ENCODE measurements at regions not wholly inside any gene's neighbourhood (a gene's known extent, or its start where the extent isn't known, plus 50 kb on each side); places are given as distances from the start of the nearest gene placed in this dataset.
"Not testable (repeated sequence)": the region's sequence is repeated elsewhere in the genome, so short reads cannot be mapped to it uniquely, and the experiment has no call there.

GRCh38 chr2:126106006-126106405 is 550.0 kb upstream of the GYPC start:
- H3K4me3 Mint-ChIP-seq, result no peak overlapping the region
- H3K4me1 Mint-ChIP-seq, result peaks cover 0 to 1% (median 0%) of the 10 kb centered on the region in 3 donors
- H3K9me3 Mint-ChIP-seq, result peaks cover 0 to 4% (median 3%) of the 10 kb centered on the region in 3 donors

GRCh38 chr2:126107883-126108282 is 548.1 kb upstream of the GYPC start:
- Mint-ChIP-seq H3K27ac (no peak overlapping the region), H3K27me3 (no peaks in the 10 kb centered on the region), H3K4me3 (no peak overlapping the region), H3K9me3 (peaks cover 0 to 3% (median 2%) of the 10 kb centered on the region in 3 donors), H3K36me3 (no peaks in the 10 kb centered on the region), H3K4me1 (no peaks in the 10 kb centered on the region)

More at GRCh38 chr2:126106006-126106405, 550.0 kb upstream of the GYPC start:
- Mint-ChIP-seq H3K27ac (no peak overlapping the region), H3K27me3 (no peaks in the 10 kb centered on the region), H3K36me3 (no peaks in the 10 kb centered on the region)

- H3K9me3 Mint-ChIP-seq, result peaks cover 0 to 8% (median 0%) of the 10 kb centered on the region in 3 donors
- H3K36me3 Mint-ChIP-seq, result no peaks in the 10 kb centered on the region
- no peak overlapping the region for H3K27ac Mint-ChIP-seq
- no peak overlapping the region for H3K4me3 Mint-ChIP-seq
- H3K4me1 Mint-ChIP-seq, result no peaks in the 10 kb centered on the region
- no peaks in the 10 kb centered on the region for H3K27me3 Mint-ChIP-seq
Measured at GRCh38 chr2:126115975-126116374, 540.0 kb upstream of the GYPC start.

DNA sequence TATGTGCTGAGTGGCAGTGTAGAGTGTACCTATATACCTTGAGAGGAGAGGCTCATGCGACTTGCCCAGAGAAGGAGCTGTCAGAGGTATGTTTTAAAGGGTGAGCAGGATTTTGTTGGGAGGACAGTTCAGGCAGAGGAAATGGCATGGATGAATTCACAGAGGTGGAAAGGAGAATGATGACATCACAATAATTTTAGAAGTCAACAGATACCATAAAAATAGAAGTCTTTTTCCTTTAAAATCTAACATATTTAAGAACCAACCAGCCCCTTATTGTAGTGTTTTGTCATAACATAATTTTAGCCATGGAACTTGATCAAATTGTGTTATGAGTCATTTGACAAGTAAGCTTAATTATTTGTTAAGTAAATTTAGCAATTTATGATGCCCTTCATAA is 538.1 kb upstream of the GYPC start:
- Mint-ChIP-seq H3K27ac (no peak overlapping the region), H3K4me3 (no peak overlapping the region), H3K9me3 (peaks cover 0 to 8% (median 0%) of the 10 kb centered on the region in 3 donors), H3K36me3 (no peaks in the 10 kb centered on the region), H3K27me3 (no peaks in the 10 kb centered on the region), H3K4me1 (no peaks in the 10 kb centered on the region)

DNA sequence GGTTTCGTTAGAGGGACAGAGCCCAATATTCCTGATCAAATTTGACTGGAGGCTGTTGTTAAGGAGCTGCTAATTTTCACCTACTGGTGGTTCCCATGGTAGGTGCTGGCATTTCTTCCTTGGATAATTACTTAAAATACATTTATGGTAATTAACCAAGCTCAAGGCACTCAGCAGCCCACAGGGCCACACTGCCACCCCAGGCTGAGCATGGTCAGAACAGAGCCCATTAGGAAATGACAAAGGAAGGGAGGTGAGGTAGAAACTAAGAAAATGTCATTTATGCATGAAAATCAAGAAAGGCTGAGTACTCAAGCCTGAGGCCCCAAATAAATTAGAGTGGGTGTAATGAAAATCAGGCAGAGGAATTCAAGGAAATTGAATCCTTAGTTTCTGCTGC is 510.2 kb upstream of the GYPC start:
- Mint-ChIP-seq H3K4me3 (no peak overlapping the region), H3K9me3 (peaks cover 2 to 13% (median 9%) of the 10 kb centered on the region in 3 donors), H3K27me3 (no peaks in the 10 kb centered on the region), H3K27ac (no peak overlapping the region), H3K4me1 (no peaks in the 10 kb centered on the region), H3K36me3 (no peaks in the 10 kb centered on the region)

DNA sequence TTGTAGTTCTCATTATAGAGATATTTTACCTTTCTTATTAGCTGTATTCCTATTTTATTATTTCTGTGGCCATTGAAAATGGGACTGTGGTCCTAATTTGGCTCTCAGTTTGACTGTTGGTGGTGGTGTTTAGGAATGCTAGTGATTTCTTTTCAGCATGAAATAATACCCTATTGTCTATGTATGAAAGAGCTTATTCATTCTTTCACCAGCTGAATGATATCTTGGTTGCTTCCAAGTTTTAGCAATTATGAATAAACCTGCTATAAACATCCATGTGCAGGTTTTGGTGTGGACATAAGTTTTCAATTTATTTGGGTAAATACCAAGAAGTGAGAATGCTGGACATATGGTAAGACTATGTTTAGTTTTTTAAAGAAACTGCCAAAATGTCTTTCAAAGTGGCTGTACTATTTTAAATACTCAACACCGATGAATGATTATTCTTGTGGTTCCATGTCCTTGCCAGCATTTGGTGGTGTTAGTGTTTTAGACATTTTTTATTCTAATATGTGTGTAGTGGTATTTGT is 501.6 kb upstream of the GYPC start:
- H3K4me3 Mint-ChIP-seq, result no peak overlapping the region
- no peak overlapping the region for H3K27ac Mint-ChIP-seq
- H3K36me3 Mint-ChIP-seq, result no peaks in the 10 kb centered on the region
- no peaks in the 10 kb centered on the region for H3K4me1 Mint-ChIP-seq
- no peaks in the 10 kb centered on the region for H3K27me3 Mint-ChIP-seq
- H3K9me3 Mint-ChIP-seq, result peaks cover 4 to 9% (median 7%) of the 10 kb centered on the region in 3 donors

DNA sequence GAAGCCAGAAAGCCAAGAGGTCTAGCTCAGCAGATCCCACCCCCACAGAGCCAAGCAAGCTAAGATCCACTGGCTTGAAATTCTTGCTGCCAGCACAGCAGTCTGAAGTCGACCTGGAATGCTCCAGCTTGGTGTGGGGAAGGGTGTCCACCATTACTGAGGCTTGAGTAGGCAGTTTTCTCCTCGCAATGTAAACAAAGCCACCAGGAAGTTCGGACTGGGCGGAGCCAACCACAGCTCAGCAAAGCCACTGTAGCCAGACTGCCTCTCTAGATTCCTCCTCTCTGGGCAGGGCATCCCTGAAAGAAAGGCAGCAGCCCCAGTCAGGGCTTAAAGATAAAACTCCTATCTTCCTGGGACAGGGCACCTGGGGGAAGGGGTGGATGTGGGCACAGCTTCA is 495.0 kb upstream of the GYPC start:
- not testable (repeated sequence) for H3K4me3 Mint-ChIP-seq, H3K4me1 Mint-ChIP-seq, H3K27ac Mint-ChIP-seq, H3K27me3 Mint-ChIP-seq, H3K9me3 Mint-ChIP-seq, H3K36me3 Mint-ChIP-seq

GRCh38 chr2:126172631-126173184 is 483.2 kb upstream of the GYPC start:
- no peak overlapping the region for H3K4me3 Mint-ChIP-seq
- no peaks in the 10 kb centered on the region for H3K9me3 Mint-ChIP-seq
- no peaks in the 10 kb centered on the region for H3K36me3 Mint-ChIP-seq

GRCh38 chr2:126175222-126175621 is 480.7 kb upstream of the GYPC start:
- Mint-ChIP-seq H3K36me3 (no peaks in the 10 kb centered on the region), H3K9me3 (no peaks in the 10 kb centered on the region), H3K27me3 (no peaks in the 10 kb centered on the region), H3K4me3 (no peak overlapping the region), H3K27ac (no peak overlapping the region), H3K4me1 (no peaks in the 10 kb centered on the region)

More at GRCh38 chr2:126172631-126173184, 483.2 kb upstream of the GYPC start:
- H3K27ac Mint-ChIP-seq, result no peak overlapping the region
- H3K4me1 Mint-ChIP-seq, result no peaks in the 10 kb centered on the region
- no peaks in the 10 kb centered on the region for H3K27me3 Mint-ChIP-seq

- H3K36me3 Mint-ChIP-seq, result no peaks in the 10 kb centered on the region
- H3K27ac Mint-ChIP-seq, result no peak overlapping the region
- H3K4me1 Mint-ChIP-seq, result no peaks in the 10 kb centered on the region
- H3K9me3 Mint-ChIP-seq, result no peaks in the 10 kb centered on the region
- no peak overlapping the region for H3K4me3 Mint-ChIP-seq
- H3K27me3 Mint-ChIP-seq, result no peaks in the 10 kb centered on the region
Measured at GRCh38 chr2:126177479-126177878, 478.5 kb upstream of the GYPC start.

DNA sequence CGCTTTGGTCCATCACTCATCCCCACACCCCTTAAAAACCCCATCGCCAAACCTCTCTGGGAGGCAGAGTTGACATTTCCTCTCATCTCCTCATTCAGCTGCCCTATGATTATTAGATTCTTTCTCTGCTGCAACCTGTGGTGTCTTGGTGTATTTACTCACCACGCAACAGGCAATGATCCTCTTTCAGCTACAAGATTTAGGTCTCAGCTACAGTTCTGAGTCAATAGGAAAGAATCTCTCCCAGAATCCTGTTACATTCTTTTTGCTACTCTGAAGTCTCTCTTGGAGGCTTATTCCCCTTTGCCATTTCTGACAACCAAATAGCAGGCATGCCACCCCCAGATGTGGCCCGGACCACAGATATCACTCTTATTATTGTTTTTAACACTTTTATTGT is 468.3 kb upstream of the GYPC start:
- Mint-ChIP-seq H3K36me3 (no peaks in the 10 kb centered on the region), H3K27ac (no peak overlapping the region), H3K27me3 (no peaks in the 10 kb centered on the region), H3K4me1 (no peaks in the 10 kb centered on the region), H3K4me3 (no peak overlapping the region), H3K9me3 (peaks cover 0 to 4% (median 2%) of the 10 kb centered on the region in 3 donors)

GRCh38 chr2:126189527-126189926 is 466.4 kb upstream of the GYPC start:
- Mint-ChIP-seq H3K9me3 (peaks cover 0 to 4% (median 0%) of the 10 kb centered on the region in 3 donors), H3K36me3 (no peaks in the 10 kb centered on the region), H3K27ac (no peak overlapping the region), H3K4me1 (no peaks in the 10 kb centered on the region), H3K4me3 (no peak overlapping the region), H3K27me3 (no peaks in the 10 kb centered on the region)

- H3K36me3 Mint-ChIP-seq, result no peaks in the 10 kb centered on the region
- H3K27me3 Mint-ChIP-seq, result no peaks in the 10 kb centered on the region
- no peak overlapping the region for H3K4me3 Mint-ChIP-seq
Measured at GRCh38 chr2:126200538-126200937, 455.4 kb upstream of the GYPC start.

GRCh38 chr2:126208266-126208665 is 447.7 kb upstream of the GYPC start:
- Mint-ChIP-seq H3K4me3 (no peak overlapping the region), H3K27ac (no peak overlapping the region), H3K27me3 (no peaks in the 10 kb centered on the region), H3K9me3 (peaks cover 1 to 11% (median 3%) of the 10 kb centered on the region in 3 donors), H3K4me1 (no peaks in the 10 kb centered on the region), H3K36me3 (no peaks in the 10 kb centered on the region)

More at GRCh38 chr2:126200538-126200937, 455.4 kb upstream of the GYPC start:
- Mint-ChIP-seq H3K9me3 (peaks cover 2 to 4% (median 4%) of the 10 kb centered on the region in 3 donors), H3K4me1 (no peaks in the 10 kb centered on the region), H3K27ac (no peak overlapping the region)

- H3K4me1 Mint-ChIP-seq, result no peaks in the 10 kb centered on the region
- H3K27ac Mint-ChIP-seq, result no peak overlapping the region
- no peaks in the 10 kb centered on the region for H3K36me3 Mint-ChIP-seq
- H3K27me3 Mint-ChIP-seq, result no peaks in the 10 kb centered on the region
- H3K4me3 Mint-ChIP-seq, result no peak overlapping the region
- peaks cover 1 to 9% (median 3%) of the 10 kb centered on the region in 3 donors for H3K9me3 Mint-ChIP-seq
Measured at GRCh38 chr2:126212735-126213134, 443.2 kb upstream of the GYPC start.

DNA sequence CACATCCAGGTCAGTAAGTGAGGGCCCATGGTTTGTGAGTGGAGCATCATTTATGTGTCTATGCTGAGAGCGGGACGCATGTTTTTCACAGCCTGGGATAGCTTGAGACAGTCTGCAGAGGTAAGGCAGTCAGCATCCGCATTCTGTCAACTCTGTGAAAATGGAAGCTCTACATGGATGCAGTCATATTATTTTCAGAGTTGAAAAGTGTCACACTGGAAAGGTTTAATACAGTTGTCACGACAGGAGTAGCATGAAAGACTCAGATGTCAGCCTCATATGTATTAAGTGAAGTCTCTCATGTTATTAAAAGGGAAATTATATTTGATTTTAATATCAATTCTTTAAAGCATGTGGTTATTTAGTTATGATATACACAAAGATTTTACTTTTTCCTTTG is 436.9 kb upstream of the GYPC start:
- no peaks in the 10 kb centered on the region for H3K9me3 Mint-ChIP-seq
- no peaks in the 10 kb centered on the region for H3K27me3 Mint-ChIP-seq
- H3K4me3 Mint-ChIP-seq, result no peak overlapping the region
- H3K4me1 Mint-ChIP-seq, result no peaks in the 10 kb centered on the region
- H3K27ac Mint-ChIP-seq, result no peak overlapping the region
- no peaks in the 10 kb centered on the region for H3K36me3 Mint-ChIP-seq
